Keratinocyte (primary cell): ENCODE measurements at regions not wholly inside any gene's neighbourhood (a gene's known extent, or its start where the extent isn't known, plus 50 kb on each side); places are given as distances from the start of the nearest gene placed in this dataset.
"Not testable (repeated sequence)": the region's sequence is repeated elsewhere in the genome, so short reads cannot be mapped to it uniquely, and the experiment has no call there.

Experiments
- EZH2 ChIP-seq: IDR thresholded peaks from one replicate; pipeline ENCODE4 v1.6.1; 2012; ENCODE audit warnings: inconsistent platforms, mild to moderate bottlenecking, low read length, moderate library complexity
- TF ChIP-seq, protein P1 (sequence below), 3 experiments: IDR thresholded peaks in 1 of 3; conservative IDR thresholded peaks in 1 of 3; optimal IDR thresholded peaks in 1 of 3; 2 replicates in 2 of 3; 3 replicates in 1 of 3; pipeline versions ENCODE3 to v1.5.1; 2011; ENCODE audit warnings: low read length in 3 of 3, mild to moderate bottlenecking in 3 of 3, moderate library complexity in 2 of 3, control low read depth in 1 of 3, inconsistent platforms in 1 of 3; ENCODE audit not compliant: insufficient read depth in 2 of 3; ENCODE audit errors: extremely low read depth in 1 of 3

DNA sequence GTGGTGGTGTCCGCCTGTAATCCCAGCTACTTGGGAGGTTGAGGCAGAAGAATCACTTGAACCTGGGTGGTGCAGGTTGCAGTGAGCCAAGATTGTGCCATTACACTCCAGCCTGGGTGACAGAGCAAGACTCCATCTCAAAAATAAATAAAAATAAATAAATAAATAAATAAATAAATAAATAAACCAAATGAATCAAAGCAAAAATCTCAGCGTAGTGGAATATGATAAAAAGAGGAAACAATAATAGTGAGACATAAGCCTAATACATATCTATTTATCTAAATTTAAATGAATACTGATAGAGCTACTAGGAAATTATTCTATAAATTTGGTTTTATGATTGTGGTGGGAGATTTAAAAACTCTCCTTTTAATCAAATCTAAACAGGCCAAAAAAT is 124.2 kb downstream of the B3GNT2 start:
- TF ChIP-seq, protein P1, sequence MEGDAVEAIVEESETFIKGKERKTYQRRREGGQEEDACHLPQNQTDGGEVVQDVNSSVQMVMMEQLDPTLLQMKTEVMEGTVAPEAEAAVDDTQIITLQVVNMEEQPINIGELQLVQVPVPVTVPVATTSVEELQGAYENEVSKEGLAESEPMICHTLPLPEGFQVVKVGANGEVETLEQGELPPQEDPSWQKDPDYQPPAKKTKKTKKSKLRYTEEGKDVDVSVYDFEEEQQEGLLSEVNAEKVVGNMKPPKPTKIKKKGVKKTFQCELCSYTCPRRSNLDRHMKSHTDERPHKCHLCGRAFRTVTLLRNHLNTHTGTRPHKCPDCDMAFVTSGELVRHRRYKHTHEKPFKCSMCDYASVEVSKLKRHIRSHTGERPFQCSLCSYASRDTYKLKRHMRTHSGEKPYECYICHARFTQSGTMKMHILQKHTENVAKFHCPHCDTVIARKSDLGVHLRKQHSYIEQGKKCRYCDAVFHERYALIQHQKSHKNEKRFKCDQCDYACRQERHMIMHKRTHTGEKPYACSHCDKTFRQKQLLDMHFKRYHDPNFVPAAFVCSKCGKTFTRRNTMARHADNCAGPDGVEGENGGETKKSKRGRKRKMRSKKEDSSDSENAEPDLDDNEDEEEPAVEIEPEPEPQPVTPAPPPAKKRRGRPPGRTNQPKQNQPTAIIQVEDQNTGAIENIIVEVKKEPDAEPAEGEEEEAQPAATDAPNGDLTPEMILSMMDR (optimal IDR thresholded peaks at IDR 0.05 in 1 of 3, IDR thresholded peaks at IDR 0.05 in 1 of 3, conservative IDR thresholded peaks at IDR 0.05 in 1 of 3; ENCODE audit: extremely low read depth in 1 of 3, insufficient read depth in 2 of 3, low read length in 3 of 3): not testable (repeated sequence)
- not testable (repeated sequence) for TF ChIP-seq EZH2
